ENCODE measurements at regions not wholly inside any gene's neighbourhood (a gene's known extent, or its start where the extent isn't known, plus 50 kb on each side); places are given as distances from the start of the nearest gene placed in this dataset.

GRCh38 chr10:125513429-125514182 is 169.4 kb downstream of the TEX36 start:
- no peak for DNase-seq

- DNase-seq = no peak
These were observed 172.0 kb downstream of the TEX36 start for GRCh38 chr10:125510998-125511397.

- no peak for DNase-seq
These were observed 177.3 kb downstream of the TEX36 start for GRCh38 chr10:125505648-125506047.

GRCh38 chr10:125502276-125502675 is 180.7 kb downstream of the TEX36 start:
- no peak for DNase-seq

GRCh38 chr10:125495386-125495785 is 187.6 kb downstream of the TEX36 start:
- DNase-seq = no peak

- no peak for DNase-seq
These were observed 188.2 kb downstream of the TEX36 start for GRCh38 chr10:125494651-125495239.

GRCh38 chr10:125491381-125491780 is 191.6 kb downstream of the TEX36 start:
- no peak for DNase-seq

- DNase-seq = no peak
These were observed 193.2 kb downstream of the TEX36 start for GRCh38 chr10:125489731-125490130.

- DNase-seq = no peak
These were observed 197.3 kb downstream of the TEX36 start for GRCh38 chr10:125485665-125486064.

GRCh38 chr10:125484035-125484732 is 198.8 kb downstream of the TEX36 start:
- no peak for DNase-seq

- DNase-seq = no peak
These were observed 200.3 kb downstream of the TEX36 start for GRCh38 chr10:125482637-125483036.

- no peak for DNase-seq
These were observed 200.9 kb downstream of the TEX36 start for GRCh38 chr10:125482108-125482507.

- no peak for DNase-seq
These were observed 203.9 kb downstream of the TEX36 start for GRCh38 chr10:125479059-125479458.

GRCh38 chr10:125475815-125476214 is 207.1 kb downstream of the TEX36 start:
- DNase-seq = no peak

GRCh38 chr10:125473143-125473793 is 209.7 kb downstream of the TEX36 start:
- no peak for DNase-seq

GRCh38 chr10:125472010-125472607 is 210.9 kb downstream of the TEX36 start:
- DNase-seq = no peak

- no peak for DNase-seq
These were observed 214.7 kb downstream of the TEX36 start for GRCh38 chr10:125468278-125468677.

GRCh38 chr10:125466685-125467084 is 216.3 kb downstream of the TEX36 start:
- no peak for DNase-seq

- no peak for DNase-seq
These were observed 220.1 kb downstream of the TEX36 start for GRCh38 chr10:125462845-125463244.

- DNase-seq = no peak
These were observed 222.6 kb downstream of the TEX36 start for GRCh38 chr10:125460326-125460725.

- no peak for DNase-seq
These were observed 225.6 kb downstream of the TEX36 start for GRCh38 chr10:125457406-125457805.

GRCh38 chr10:125455855-125456254 is 227.1 kb downstream of the TEX36 start:
- DNase-seq = no peak

GRCh38 chr10:125455431-125455830 is 227.5 kb downstream of the TEX36 start:
- DNase-seq = no peak
